GM21717 (cell line): ENCODE measurements at regions not wholly inside any gene's neighbourhood (a gene's known extent, or its start where the extent isn't known, plus 50 kb on each side); places are given as distances from the start of the nearest gene placed in this dataset.
"Not testable (repeated sequence)": the region's sequence is repeated elsewhere in the genome, so short reads cannot be mapped to it uniquely, and the experiment has no call there.

Experiments used
- ATAC-seq: cut with Tn5 transposase; IDR thresholded peaks from one replicate; pipeline ENCODE4 v1.9.1; 2021; ENCODE audit warnings: mild to moderate bottlenecking, moderate library complexity; ENCODE audit not compliant: unreplicated experiment

DNA sequence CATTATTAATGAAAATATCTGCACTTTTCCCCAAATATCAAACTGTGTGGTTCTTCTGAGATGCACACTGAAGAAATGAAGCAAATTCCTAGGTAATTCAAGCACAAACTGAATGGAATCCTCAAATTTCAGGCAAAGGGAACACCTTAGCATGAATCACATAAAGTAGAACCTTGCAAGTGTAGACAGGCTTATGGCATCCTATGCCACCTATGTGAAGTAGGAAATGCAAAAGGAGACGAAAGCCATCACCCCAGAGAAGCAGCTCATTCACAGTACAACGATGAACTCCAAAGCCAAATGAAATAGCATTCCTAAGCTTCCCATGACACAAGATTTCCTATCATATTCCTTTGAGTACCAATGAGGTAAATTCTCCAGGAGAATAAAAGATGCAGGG is 461.2 kb upstream of the RUNX1 start:
- ATAC-seq: no peak

GRCh38 chr21:35509001-35509704 is 460.1 kb upstream of the RUNX1 start:
- ATAC-seq: no peak

DNA sequence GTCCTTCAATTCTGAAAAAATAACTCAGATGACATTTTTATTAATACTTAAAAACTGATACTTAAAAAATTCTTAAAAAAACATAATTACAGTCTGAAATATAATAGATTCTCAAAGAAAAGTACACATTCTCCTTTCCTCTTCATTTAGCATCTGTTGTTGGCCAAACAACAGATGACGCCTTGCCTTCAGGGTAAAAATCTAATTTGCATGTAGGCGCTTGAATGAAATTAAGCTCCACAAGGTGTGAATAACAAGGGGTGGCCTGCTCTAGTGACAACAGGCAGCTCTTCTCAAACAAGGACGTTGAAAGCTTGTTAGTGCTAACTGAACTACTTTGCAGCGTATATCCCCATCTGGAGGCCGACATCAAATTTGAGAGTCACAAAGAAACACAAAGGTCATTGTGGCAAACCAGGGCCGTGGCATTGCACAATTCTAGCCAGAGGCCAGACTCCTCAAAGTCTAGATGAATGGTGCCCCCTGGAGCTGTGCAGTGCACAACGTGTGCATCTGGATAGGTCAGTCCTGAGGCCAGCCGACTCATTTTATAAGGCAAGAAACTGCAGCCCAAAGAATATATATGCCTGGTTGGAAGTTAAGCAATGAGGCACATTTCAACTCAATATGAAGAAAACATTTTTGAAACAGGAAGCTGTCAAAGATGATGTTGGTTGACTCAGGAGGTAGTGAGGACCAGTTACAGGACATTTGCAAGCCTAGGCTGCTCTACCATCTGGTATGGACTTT is 459.2 kb upstream of the RUNX1 start:
- no peak for ATAC-seq

DNA sequence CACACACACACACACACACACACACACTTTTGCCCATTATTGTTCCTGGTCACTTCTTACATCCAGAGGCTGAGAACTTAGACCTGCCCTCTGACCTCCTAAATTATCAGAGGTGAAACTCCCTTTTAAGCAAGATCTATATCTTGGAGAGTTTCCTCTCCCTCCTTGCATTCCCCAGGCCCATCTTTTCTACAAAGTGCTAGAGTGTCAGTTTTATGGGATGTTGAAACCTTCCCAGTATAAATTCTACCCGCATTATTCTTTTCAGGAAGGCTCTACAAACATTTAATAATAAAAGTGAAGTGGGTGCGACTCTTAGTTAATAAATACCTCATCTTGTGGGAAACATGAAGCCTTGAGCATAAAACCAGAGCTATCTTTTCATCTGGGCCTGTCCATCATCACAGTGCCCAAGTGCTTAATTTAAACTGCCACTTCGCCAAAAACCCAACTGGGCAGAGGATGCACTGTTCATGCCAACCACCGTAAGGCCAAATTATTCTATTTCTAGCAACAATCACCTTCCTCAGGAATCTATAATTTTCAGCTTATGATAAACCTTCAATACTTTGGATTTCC is 458.2 kb upstream of the RUNX1 start:
- ATAC-seq: no peak

DNA sequence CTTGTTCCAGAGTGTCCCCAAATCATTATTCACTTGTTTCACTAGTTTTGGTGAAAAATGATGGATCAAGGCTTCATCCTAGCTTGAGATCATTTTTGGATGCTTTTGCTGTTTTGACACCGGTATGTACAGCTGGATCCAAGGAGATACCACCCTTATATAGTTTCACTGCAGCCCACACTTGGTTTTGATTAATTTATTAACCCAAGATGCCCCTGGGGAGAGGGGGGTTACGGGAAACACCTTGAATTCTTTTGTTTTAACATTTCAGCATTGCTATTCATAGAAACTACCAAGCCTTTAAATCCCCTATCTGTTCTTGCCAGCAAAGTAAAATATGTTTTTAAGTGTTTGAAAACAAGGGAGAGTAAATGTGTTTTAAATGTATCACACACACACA is 457.7 kb upstream of the RUNX1 start:
- ATAC-seq: no peak

DNA sequence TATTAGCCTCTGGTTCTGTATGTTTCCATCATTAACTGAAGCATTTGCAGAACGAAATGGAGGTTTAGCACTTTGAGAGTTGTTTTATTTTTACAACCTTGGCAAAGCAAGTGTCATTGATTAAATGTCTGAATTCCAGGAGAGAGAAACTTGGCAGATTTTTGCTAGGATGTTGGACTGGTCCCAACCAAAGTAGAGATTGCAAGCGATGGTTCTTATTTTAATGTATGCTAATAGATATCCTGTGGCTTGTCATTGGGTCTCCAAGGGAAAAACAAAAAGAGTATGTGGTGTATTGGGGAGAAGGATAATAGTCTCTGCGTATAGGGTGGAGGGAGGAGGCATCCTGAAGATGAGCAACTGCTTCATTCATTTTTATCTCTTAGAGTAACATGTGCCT is 457.2 kb upstream of the RUNX1 start:
- no peak for ATAC-seq

- no peak for ATAC-seq
Observed at GRCh38 chr21:35504951-35505466, 455.9 kb upstream of the RUNX1 start.

GRCh38 chr21:35504277-35504676 is 455.2 kb upstream of the RUNX1 start:
- ATAC-seq: no peak

DNA sequence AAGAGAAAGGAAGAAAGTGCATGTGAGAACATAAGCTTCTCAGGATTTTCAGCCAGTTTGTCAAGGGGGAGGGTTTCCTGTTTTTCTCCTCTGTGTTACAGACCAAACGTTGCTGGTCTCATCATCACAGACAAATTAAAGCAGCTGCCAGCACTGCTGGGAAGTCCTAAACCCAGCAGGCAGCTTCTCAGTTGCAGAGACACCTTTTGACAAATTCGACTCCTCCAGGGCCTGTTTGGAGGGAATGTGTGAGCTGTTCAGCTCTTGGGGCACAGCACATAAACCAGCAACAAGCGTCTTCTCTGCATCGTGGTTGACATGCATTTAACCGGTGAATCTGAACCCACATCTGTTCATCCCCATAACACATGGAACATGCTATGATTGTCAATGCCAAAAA is 454.6 kb upstream of the RUNX1 start:
- ATAC-seq: no peak

GRCh38 chr21:35502821-35503220 is 453.7 kb upstream of the RUNX1 start:
- ATAC-seq: no peak

DNA sequence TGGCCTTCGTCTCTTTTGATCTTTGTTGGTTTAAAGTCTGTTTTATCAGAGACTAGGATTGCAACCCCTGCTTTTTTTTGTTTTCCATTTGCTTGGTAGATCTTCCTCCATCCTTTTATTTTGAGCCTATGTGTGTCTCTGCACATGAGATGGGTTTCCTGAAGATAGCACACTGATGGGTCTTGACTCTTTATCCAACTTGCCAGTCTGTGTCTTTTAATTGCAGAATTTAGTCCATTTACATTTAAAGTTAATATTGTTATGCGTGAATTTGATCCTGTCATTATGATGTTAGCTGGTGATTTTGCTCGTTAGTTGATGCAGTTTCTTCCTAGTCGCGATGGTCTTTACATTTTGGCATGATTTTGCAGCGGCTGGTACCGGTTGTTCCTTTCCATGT is 448.4 kb upstream of the RUNX1 start:
- not testable (repeated sequence) for ATAC-seq

DNA sequence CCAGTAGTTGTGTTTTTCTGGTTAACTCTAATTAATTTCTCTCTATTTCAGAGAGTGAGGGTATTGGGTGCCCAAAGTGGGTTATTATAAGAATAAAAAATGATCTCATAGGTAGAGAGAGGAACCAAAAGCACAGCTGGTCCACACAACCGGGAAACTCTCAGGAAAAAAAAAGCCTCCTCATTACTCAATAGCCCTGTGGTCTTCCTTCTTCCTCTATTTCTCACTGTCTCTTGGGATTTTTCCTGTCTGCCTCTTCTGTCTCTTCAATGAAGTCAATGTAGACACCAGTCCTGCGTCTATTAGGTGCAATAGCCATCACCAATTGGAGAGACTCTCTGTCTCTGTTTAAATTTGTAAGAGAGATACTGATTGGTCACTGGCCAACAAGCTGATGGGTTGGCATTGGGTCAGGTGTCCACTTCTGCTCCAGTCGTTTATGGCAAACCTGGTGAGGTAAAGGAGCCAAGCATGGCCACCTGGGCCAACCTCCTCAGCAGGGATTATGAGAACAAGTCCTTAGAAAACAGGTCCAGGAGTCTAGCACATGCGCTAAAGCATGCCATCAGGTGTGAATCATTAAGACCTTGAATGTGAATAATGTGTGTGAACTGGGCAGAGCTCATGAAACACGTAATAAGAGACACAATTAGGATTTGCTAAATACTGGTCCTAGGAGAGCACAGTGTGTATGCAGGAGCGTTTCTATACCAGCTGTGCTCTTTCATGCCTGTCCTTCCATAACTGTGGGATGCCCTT is 443.0 kb upstream of the RUNX1 start:
- ATAC-seq: no peak

GRCh38 chr21:35491114-35491513 is 442.0 kb upstream of the RUNX1 start:
- ATAC-seq: no peak

GRCh38 chr21:35489389-35489980 is 440.4 kb upstream of the RUNX1 start:
- no peak for ATAC-seq

DNA sequence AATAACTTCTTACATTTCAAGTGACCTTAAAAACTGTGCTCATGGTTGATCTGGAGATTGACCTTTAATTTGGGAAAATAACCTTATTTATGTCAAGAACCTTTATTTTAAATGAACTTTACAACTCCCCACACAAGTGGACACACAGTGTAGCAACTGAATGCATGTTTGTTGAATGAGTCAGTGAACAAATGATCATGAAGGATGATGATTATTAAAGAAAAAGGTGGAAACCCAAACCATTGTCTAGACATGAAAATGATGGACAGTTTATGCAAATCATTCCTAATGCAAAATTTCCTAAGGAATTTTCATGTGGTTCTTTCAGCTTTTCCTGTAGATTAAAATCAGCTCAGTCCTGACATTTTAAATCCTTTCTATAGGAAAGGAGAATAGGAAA is 439.8 kb upstream of the RUNX1 start:
- no peak for ATAC-seq

- ATAC-seq: no peak
Observed at GRCh38 chr21:35485364-35485763, 436.3 kb upstream of the RUNX1 start.

GRCh38 chr21:35484851-35485250 is 435.7 kb upstream of the RUNX1 start:
- no peak for ATAC-seq

DNA sequence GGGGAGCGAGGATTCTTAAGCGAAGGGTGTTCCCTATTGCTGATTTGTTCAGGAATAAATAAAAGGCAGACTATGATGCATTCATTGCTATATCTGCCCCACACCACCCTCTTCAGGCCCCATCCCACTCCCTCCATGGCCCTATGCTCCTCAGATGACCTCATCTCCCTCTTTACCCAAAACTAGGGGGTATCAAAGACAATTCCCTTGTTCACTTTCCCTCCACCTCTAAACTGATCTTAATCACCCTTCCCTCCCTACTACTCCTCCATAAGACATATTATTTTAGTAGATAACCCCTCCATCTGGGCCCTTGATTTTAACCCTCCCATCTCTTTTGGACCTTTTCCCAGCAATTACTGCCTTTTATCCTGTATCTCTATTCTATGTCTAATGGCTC is 434.9 kb upstream of the RUNX1 start:
- no peak for ATAC-seq

DNA sequence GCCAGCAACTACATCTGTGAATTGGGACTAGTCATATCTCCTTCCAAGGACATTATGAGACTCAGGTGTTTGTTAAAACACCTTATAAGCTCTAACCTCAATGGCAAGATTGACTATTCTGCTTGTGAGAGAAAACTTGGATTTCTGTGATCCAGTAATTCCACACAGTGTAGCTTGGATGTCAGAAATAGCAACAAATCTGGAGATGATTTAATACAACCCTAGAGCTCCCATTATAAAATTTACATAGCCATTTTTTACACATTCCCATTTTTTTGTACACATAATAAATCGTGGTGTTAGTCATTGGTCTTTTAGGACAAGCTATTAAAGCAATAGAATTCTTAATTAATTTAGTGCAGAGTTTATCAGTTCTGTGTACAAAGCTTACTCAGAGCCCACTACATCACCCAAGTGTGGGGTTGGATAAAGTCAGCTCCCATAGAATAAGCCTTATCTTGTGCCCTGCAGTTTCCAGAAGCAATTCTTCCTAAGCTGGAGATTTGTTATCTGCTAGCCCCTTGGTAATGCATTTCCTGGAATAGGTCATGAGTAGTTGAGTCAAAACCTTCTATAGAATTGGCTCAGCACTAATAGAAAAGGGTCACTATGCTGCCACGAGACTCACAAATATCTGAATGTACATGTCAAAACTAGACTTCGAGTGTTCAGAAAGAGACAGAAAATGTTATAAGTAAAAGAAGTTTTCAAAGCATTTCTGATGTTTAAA is 434.0 kb upstream of the RUNX1 start:
- ATAC-seq: no peak

- no peak for ATAC-seq
Observed at GRCh38 chr21:35482096-35482495, 433.0 kb upstream of the RUNX1 start.
